ENCODE measurements at regions not wholly inside any gene's neighbourhood (a gene's known extent, or its start where the extent isn't known, plus 50 kb on each side); places are given as distances from the start of the nearest gene placed in this dataset.

- Histone ChIP-seq H3K36me3 (no peaks in the 10 kb centered on the region), H3K9me3 (no peaks in the 10 kb centered on the region), H3K4me3 (replicated peaks in 1 of 3) (no peak overlapping the region), H3K27ac (no peak overlapping the region), H3K27me3 (no peaks in the 10 kb centered on the region), H3K4me1 (no peaks in the 10 kb centered on the region)
- TF ChIP-seq POLR2A (IDR thresholded peaks at IDR 0.05) (no peak), CTCF (IDR thresholded peaks at IDR 0.05) (no peak)
- no peak for DNase-seq
- WGBS, 2 donors, result 84 to 90% methylated on average over 3 of the region's 3 CpGs
- intact Hi-C loops (cut with DNase I), result no loop called here
These were observed 577.3 kb downstream of the EPHA4 start for GRCh38 chr2:220994846-220995245.

- WGBS, 2 donors, result 88 to 93% methylated on average over 2 of the region's 2 CpGs
- intact Hi-C loops (cut with DNase I), result no loop called here
- H3K4me1 ChIP-seq, result no peaks in the 10 kb centered on the region
These were observed 576.5 kb downstream of the EPHA4 start for GRCh38 chr2:220995581-220995980.

GRCh38 chr2:220998156-220998555 lies 573.9 kb downstream of the EPHA4 start:
- 46 to 74% methylated on average over 2 of the region's 2 CpGs for WGBS, 2 donors
- H3K27me3 ChIP-seq, result no peaks in the 10 kb centered on the region
- H3K4me1 ChIP-seq, result no peaks in the 10 kb centered on the region
- no peaks in the 10 kb centered on the region for H3K9me3 ChIP-seq
- DNase-seq, result no peak
- no peak overlapping the region for H3K27ac ChIP-seq
- H3K36me3 ChIP-seq, result no peaks in the 10 kb centered on the region
- TF ChIP-seq CTCF (IDR thresholded peaks at IDR 0.05) (no peak), POLR2A (IDR thresholded peaks at IDR 0.05) (no peak)
- intact Hi-C loops (cut with DNase I), result no loop called here
- no peak overlapping the region for H3K4me3 ChIP-seq (replicated peaks in 1 of 3)

More at GRCh38 chr2:220995581-220995980, 576.5 kb downstream of the EPHA4 start:
- no peak overlapping the region for H3K27ac ChIP-seq
- H3K27me3 ChIP-seq, result no peaks in the 10 kb centered on the region
- H3K9me3 ChIP-seq, result no peaks in the 10 kb centered on the region
- H3K4me3 ChIP-seq (replicated peaks in 1 of 3), result no peak overlapping the region
- H3K36me3 ChIP-seq, result no peaks in the 10 kb centered on the region
- no peak for DNase-seq
- TF ChIP-seq POLR2A (IDR thresholded peaks at IDR 0.05), result no peak
- no peak for TF ChIP-seq CTCF (IDR thresholded peaks at IDR 0.05)

- H3K9me3 ChIP-seq, result no peaks in the 10 kb centered on the region
- H3K27ac ChIP-seq, result no peak overlapping the region
- TF ChIP-seq POLR2A (IDR thresholded peaks at IDR 0.05), result no peak
- TF ChIP-seq CTCF (IDR thresholded peaks at IDR 0.05), result no peak
- 85 to 92% methylated on average over 2 of the region's 2 CpGs for WGBS, 2 donors
- H3K36me3 ChIP-seq, result no peaks in the 10 kb centered on the region
- DNase-seq, result no peak
- H3K4me1 ChIP-seq, result no peaks in the 10 kb centered on the region
- no peak overlapping the region for H3K4me3 ChIP-seq (replicated peaks in 1 of 3)
- intact Hi-C loops (cut with DNase I), result no loop called here
- H3K27me3 ChIP-seq, result no peaks in the 10 kb centered on the region
These were observed 572.7 kb downstream of the EPHA4 start for GRCh38 chr2:220999356-220999755.

GRCh38 chr2:221001381-221001801 lies 570.7 kb downstream of the EPHA4 start:
- 18 to 35% methylated on average over 2 of the region's 2 CpGs for WGBS, 2 donors
- intact Hi-C loops (cut with DNase I), result no loop called here
- no peaks in the 10 kb centered on the region for H3K36me3 ChIP-seq
- no peak for TF ChIP-seq CTCF (IDR thresholded peaks at IDR 0.05)
- no peak for TF ChIP-seq POLR2A (IDR thresholded peaks at IDR 0.05)
- H3K27ac ChIP-seq, result no peak overlapping the region
- no peaks in the 10 kb centered on the region for H3K4me1 ChIP-seq
- DNase-seq, result no peak
- H3K9me3 ChIP-seq, result no peaks in the 10 kb centered on the region
- H3K4me3 ChIP-seq (replicated peaks in 1 of 3), result no peak overlapping the region
- H3K27me3 ChIP-seq, result no peaks in the 10 kb centered on the region

Measured in thyroid gland (tissue), 4 donors.